ENCODE measurements at regions not wholly inside any gene's neighbourhood (a gene's known extent, or its start where the extent isn't known, plus 50 kb on each side); places are given as distances from the start of the nearest gene placed in this dataset. TPM values are rescaled to one million over a fixed set of nuclear protein-coding genes. Genes with fewer than 3 reads are reported as not detected.

Small RNA genes in the stretch of these regions (small RNA-seq; reads per million reads assigned to genes)
- not detected for gene AC093303.1 (ENCODE audit: insufficient read length, low read depth)

Measured in AG04450 (cell line).